GM23338 (cell line): ENCODE measurements at regions not wholly inside any gene's neighbourhood (a gene's known extent, or its start where the extent isn't known, plus 50 kb on each side); places are given as distances from the start of the nearest gene placed in this dataset.

Experiments used
- ATAC-seq: fragments of 200-7000 bp; cut with Tn5 transposase; 3 replicates; pipeline ENCODE4 v1.9.1; 2020
- DNase-seq: peaks from one replicate; pipeline ENCODE4 v3.0.0-alpha.2; 2015; ENCODE audit warnings: low spot score
- H2AFZ ChIP-seq: fragments of 200-600 bp; sonication (generic); 2 replicates; pipeline ENCODE4 v1.8.0; 2016; ENCODE audit warnings: antibody characterized with exemption, mild to moderate bottlenecking, moderate library complexity
- H3F3A ChIP-seq: fragments of 200-600 bp; sonication (generic); replicated peaks from 2 replicates; pipeline ENCODE4 v1.8.0; 2017; ENCODE audit warnings: antibody characterized with exemption, mixed run types, low read depth
- H3K27ac ChIP-seq: fragments of 200-600 bp; sonication (generic); 2 replicates; pipeline ENCODE4 v1.6.1; 2016; ENCODE audit warnings: low read depth
- H3K27me3 ChIP-seq: fragments of 200-600 bp; sonication (generic); 2 replicates; pipeline ENCODE4 v1.8.0; 2016; ENCODE audit warnings: mild to moderate bottlenecking, mixed run types, moderate library complexity; ENCODE audit not compliant: insufficient read depth
- H3K36me3 ChIP-seq: fragments of 200-600 bp; sonication (generic); 2 replicates; pipeline ENCODE4 v1.8.0; 2016; ENCODE audit warnings: mild to moderate bottlenecking; ENCODE audit not compliant: insufficient read depth
- H3K4me1 ChIP-seq: fragments of 200-600 bp; sonication (generic); 2 replicates; pipeline ENCODE4 v1.8.0; 2016; ENCODE audit warnings: mild to moderate bottlenecking, moderate library complexity; ENCODE audit not compliant: insufficient read depth
- H3K4me2 ChIP-seq: fragments of 200-600 bp; sonication (generic); 2 replicates; pipeline ENCODE4 v1.7.1; 2017; ENCODE audit warnings: mixed run types
- H3K4me3 ChIP-seq: fragments of 200-600 bp; sonication (generic); 2 replicates; pipeline ENCODE4 v1.6.1; 2016; ENCODE audit warnings: mixed run types
- H3K79me2 ChIP-seq: fragments of 200-600 bp; sonication (generic); replicated peaks from 2 replicates; pipeline ENCODE4 v1.8.0; 2017; ENCODE audit warnings: mild to moderate bottlenecking; ENCODE audit not compliant: insufficient read depth
- H3K9me2 ChIP-seq: fragments of 200-600 bp; sonication (generic); 2 replicates; pipeline ENCODE4 v1.8.0; 2017; ENCODE audit not compliant: insufficient read depth
- H4K20me1 ChIP-seq: fragments of 200-600 bp; sonication (generic); replicated peaks from 2 replicates; pipeline ENCODE4 v1.8.0; 2017; ENCODE audit warnings: mild to moderate bottlenecking; ENCODE audit not compliant: insufficient read depth
- H3K27ac Mint-ChIP-seq: 2 replicates; pipeline ENCODE4 v1.8.0; 2020; ENCODE audit warnings: inconsistent platforms, mild to moderate bottlenecking, moderate library complexity, mixed read lengths
- H3K27me3 Mint-ChIP-seq: 3 replicates; pipeline ENCODE4 v1.8.0; 2022; ENCODE audit warnings: low read depth, mild to moderate bottlenecking, moderate library complexity, mixed read lengths, inconsistent platforms; ENCODE audit not compliant: insufficient read depth, poor library complexity
- H3K36me3 Mint-ChIP-seq: 3 replicates; pipeline ENCODE4 v1.8.0; 2021; ENCODE audit warnings: low read depth, mild to moderate bottlenecking, inconsistent platforms, moderate library complexity, mixed read lengths
- H3K4me1 Mint-ChIP-seq: 3 replicates; pipeline ENCODE4 v1.8.0; 2020; ENCODE audit warnings: mild to moderate bottlenecking, inconsistent platforms, mixed read lengths
- H3K4me3 Mint-ChIP-seq: 3 replicates; pipeline ENCODE4 v1.8.0; 2021; ENCODE audit warnings: moderate library complexity, mild to moderate bottlenecking, inconsistent platforms, mixed read lengths
- H3K9me3 Mint-ChIP-seq: 3 replicates; pipeline ENCODE4 v1.8.0; 2020; ENCODE audit warnings: moderate library complexity, mild to moderate bottlenecking, inconsistent platforms, mixed read lengths
- JUNB ChIP-seq: IDR thresholded peaks from one replicate; pipeline ENCODE4 v1.6.1; 2016; ENCODE audit warnings: antibody characterized with exemption; ENCODE audit not compliant: unreplicated experiment
- TF ChIP-seq, protein P1 (sequence below): fragments of 250-450 bp; sonication (Bioruptor Pico); IDR thresholded peaks from 2 replicates; pipeline ENCODE4 v1.5.0; 2020; ENCODE audit warnings: mild to moderate bottlenecking, moderate library complexity
- TF ChIP-seq, protein P2 (sequence below), 2 experiments: fragments of 200-600 bp in 1 of 2; sonication (generic) in 1 of 2; conservative IDR thresholded peaks; 2 replicates each; pipeline versions ENCODE4 v1.5.1 to v1.6.1; 2016 to 2017; ENCODE audit warnings: antibody characterized with exemption in 2 of 2, low read depth in 2 of 2, mild to moderate bottlenecking in 2 of 2, moderate library complexity in 1 of 2

DNA sequence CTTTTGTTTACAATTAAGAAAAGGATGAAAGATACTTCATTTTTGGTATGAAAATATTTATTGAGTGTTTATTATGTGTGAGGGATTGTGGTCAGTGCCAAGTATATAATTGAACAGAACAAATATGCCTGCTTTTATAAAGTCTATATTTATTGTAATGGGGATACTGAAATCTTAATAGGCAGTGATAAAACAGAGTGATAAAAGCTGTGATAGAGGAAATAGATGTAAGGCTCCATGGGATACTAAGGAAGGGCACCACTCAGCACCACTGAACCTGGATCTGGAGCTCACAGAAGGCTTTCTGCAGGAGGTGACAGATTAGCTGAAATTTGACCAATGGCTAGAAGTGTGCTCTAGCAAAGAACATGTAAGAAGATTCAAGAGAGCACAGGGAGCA is 263.5 kb downstream of the C4orf33 start (continued):
- TF ChIP-seq, protein P1, sequence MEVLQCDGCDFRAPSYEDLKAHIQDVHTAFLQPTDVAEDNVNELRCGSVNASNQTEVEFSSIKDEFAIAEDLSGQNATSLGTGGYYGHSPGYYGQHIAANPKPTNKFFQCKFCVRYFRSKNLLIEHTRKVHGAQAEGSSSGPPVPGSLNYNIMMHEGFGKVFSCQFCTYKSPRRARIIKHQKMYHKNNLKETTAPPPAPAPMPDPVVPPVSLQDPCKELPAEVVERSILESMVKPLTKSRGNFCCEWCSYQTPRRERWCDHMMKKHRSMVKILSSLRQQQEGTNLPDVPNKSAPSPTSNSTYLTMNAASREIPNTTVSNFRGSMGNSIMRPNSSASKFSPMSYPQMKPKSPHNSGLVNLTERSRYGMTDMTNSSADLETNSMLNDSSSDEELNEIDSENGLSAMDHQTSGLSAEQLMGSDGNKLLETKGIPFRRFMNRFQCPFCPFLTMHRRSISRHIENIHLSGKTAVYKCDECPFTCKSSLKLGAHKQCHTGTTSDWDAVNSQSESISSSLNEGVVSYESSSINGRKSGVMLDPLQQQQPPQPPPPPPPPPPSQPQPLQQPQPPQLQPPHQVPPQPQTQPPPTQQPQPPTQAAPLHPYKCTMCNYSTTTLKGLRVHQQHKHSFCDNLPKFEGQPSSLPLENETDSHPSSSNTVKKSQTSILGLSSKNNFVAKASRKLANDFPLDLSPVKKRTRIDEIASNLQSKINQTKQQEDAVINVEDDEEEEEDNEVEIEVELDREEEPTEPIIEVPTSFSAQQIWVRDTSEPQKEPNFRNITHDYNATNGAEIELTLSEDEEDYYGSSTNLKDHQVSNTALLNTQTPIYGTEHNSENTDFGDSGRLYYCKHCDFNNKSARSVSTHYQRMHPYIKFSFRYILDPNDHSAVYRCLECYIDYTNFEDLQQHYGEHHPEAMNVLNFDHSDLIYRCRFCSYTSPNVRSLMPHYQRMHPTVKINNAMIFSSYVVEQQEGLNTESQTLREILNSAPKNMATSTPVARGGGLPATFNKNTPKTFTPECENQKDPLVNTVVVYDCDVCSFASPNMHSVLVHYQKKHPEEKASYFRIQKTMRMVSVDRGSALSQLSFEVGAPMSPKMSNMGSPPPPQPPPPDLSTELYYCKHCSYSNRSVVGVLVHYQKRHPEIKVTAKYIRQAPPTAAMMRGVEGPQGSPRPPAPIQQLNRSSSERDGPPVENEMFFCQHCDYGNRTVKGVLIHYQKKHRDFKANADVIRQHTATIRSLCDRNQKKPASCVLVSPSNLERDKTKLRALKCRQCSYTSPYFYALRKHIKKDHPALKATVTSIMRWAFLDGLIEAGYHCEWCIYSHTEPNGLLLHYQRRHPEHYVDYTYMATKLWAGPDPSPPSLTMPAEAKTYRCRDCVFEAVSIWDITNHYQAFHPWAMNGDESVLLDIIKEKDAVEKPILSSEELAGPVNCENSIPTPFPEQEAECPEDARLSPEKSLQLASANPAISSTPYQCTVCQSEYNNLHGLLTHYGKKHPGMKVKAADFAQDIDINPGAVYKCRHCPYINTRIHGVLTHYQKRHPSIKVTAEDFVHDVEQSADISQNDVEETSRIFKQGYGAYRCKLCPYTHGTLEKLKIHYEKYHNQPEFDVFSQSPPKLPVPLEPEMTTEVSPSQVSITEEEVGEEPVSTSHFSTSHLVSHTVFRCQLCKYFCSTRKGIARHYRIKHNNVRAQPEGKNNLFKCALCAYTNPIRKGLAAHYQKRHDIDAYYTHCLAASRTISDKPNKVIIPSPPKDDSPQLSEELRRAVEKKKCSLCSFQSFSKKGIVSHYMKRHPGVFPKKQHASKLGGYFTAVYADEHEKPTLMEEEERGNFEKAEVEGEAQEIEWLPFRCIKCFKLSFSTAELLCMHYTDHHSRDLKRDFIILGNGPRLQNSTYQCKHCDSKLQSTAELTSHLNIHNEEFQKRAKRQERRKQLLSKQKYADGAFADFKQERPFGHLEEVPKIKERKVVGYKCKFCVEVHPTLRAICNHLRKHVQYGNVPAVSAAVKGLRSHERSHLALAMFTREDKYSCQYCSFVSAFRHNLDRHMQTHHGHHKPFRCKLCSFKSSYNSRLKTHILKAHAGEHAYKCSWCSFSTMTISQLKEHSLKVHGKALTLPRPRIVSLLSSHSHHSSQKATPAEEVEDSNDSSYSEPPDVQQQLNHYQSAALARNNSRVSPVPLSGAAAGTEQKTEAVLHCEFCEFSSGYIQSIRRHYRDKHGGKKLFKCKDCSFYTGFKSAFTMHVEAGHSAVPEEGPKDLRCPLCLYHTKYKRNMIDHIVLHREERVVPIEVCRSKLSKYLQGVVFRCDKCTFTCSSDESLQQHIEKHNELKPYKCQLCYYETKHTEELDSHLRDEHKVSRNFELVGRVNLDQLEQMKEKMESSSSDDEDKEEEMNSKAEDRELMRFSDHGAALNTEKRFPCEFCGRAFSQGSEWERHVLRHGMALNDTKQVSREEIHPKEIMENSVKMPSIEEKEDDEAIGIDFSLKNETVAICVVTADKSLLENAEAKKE = no peak
- TF ChIP-seq, protein P2, sequence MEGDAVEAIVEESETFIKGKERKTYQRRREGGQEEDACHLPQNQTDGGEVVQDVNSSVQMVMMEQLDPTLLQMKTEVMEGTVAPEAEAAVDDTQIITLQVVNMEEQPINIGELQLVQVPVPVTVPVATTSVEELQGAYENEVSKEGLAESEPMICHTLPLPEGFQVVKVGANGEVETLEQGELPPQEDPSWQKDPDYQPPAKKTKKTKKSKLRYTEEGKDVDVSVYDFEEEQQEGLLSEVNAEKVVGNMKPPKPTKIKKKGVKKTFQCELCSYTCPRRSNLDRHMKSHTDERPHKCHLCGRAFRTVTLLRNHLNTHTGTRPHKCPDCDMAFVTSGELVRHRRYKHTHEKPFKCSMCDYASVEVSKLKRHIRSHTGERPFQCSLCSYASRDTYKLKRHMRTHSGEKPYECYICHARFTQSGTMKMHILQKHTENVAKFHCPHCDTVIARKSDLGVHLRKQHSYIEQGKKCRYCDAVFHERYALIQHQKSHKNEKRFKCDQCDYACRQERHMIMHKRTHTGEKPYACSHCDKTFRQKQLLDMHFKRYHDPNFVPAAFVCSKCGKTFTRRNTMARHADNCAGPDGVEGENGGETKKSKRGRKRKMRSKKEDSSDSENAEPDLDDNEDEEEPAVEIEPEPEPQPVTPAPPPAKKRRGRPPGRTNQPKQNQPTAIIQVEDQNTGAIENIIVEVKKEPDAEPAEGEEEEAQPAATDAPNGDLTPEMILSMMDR (conservative IDR thresholded peaks at IDR 0.05; ENCODE audit: low read depth in 2 of 2) = no peak
- no peak for TF ChIP-seq JUNB

DNA sequence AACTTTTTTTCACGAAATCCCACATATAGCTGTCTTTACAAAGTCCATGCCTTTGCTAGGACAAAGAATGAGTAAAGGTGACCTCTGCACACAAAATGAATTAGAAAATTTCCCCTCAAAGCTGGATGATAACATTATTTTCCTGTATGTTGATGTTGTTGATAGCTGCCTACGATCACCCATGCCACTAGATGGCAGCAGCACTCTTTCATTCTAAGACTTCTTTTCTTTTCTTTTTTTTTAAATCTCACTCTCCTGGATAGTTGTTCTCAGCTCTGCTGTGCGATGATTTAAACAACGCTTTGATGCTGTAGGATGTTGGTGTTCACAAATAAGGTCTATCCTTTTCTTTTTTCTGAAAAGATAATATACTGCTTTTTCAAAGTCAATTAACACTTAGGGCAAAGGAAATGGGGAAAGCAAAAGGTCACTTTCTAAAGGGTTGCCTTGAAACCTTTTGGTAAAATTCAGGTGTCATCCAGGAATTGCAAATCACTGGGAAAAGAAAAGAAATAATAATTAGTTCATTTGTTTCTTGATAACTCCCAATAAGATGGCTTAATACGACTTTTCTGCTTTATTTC is 266.8 kb downstream of the C4orf33 start:
- Histone ChIP-seq H2AFZ (no peak overlapping the region), H3K9me2 (no peaks in the 10 kb centered on the region), H3K27me3 (no peaks in the 10 kb centered on the region), H3K79me2 (no peaks in the 10 kb centered on the region), H4K20me1 (no peaks in the 10 kb centered on the region), H3K4me1 (no peaks in the 10 kb centered on the region; the same call in 1 of the 2 replicates), H3F3A (no peaks in the 10 kb centered on the region), H3K27ac (no peak overlapping the region), H3K4me2 (no peak overlapping the region), H3K36me3 (no peaks in the 10 kb centered on the region), H3K4me3 (no peak overlapping the region)
- DNase-seq (peak; percentile 79), ATAC-seq (peak; percentile 73)
- H3K36me3 Mint-ChIP-seq = peaks cover 2% of the 10 kb centered on the region; the same call in 1 of the 3 replicates
- H3K9me3 Mint-ChIP-seq = peaks cover 3% of the 10 kb centered on the region; the same call in 2 of the 3 replicates
- H3K27me3 Mint-ChIP-seq = no peaks in the 10 kb centered on the region
- H3K27ac Mint-ChIP-seq = peak overlapping the region; percentile 43; the same call in 1 of the 2 replicates
- H3K4me3 Mint-ChIP-seq = no peak overlapping the region
- peaks cover 16% of the 10 kb centered on the region; the same call in 2 of the 3 replicates for H3K4me1 Mint-ChIP-seq
- TF ChIP-seq JUNB = no peak
- TF ChIP-seq, protein P2 (conservative IDR thresholded peaks at IDR 0.05; ENCODE audit: low read depth in 2 of 2) = peak; percentile 87 to 98
